ENCODE measurements at regions not wholly inside any gene's neighbourhood (a gene's known extent, or its start where the extent isn't known, plus 50 kb on each side); places are given as distances from the start of the nearest gene placed in this dataset.

GRCh38 chr1:38344716-38345115 is 298.1 kb upstream of the POU3F1 start:
- Histone ChIP-seq H3K4me3 (ENCODE audit: insufficient read depth, low read length, poor library complexity, severe bottlenecking) (no peak overlapping the region), H3K9me3 (ENCODE audit: insufficient read depth, low read length) (no peaks in the 10 kb centered on the region), H3K9me2 (replicated peaks; ENCODE audit: insufficient read depth, low read length) (no peaks in the 10 kb centered on the region), H3K79me2 (ENCODE audit: insufficient read depth, low read length) (no peaks in the 10 kb centered on the region), H2AFZ (ENCODE audit: low read depth, low read length, severe bottlenecking) (no peak overlapping the region), H3K4me2 (ENCODE audit: low read depth, low read length, poor library complexity, severe bottlenecking) (no peak overlapping the region), H3K9ac (ENCODE audit: low read length) (no peak overlapping the region), H3K27ac (ENCODE audit: low read depth, low read length) (no peak overlapping the region), H3K36me3 (ENCODE audit: low read length) (no peaks in the 10 kb centered on the region), H3K27me3 (ENCODE audit: low read length) (no peaks in the 10 kb centered on the region), H3F3A (ENCODE audit: insufficient read depth) (no peaks in the 10 kb centered on the region), H4K20me1 (ENCODE audit: low read depth, low read length) (no peaks in the 10 kb centered on the region)
- TF ChIP-seq, protein P1, sequence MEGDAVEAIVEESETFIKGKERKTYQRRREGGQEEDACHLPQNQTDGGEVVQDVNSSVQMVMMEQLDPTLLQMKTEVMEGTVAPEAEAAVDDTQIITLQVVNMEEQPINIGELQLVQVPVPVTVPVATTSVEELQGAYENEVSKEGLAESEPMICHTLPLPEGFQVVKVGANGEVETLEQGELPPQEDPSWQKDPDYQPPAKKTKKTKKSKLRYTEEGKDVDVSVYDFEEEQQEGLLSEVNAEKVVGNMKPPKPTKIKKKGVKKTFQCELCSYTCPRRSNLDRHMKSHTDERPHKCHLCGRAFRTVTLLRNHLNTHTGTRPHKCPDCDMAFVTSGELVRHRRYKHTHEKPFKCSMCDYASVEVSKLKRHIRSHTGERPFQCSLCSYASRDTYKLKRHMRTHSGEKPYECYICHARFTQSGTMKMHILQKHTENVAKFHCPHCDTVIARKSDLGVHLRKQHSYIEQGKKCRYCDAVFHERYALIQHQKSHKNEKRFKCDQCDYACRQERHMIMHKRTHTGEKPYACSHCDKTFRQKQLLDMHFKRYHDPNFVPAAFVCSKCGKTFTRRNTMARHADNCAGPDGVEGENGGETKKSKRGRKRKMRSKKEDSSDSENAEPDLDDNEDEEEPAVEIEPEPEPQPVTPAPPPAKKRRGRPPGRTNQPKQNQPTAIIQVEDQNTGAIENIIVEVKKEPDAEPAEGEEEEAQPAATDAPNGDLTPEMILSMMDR (IDR thresholded peaks at IDR 0.05; ENCODE audit: insufficient read depth, low read length, poor library complexity, severe bottlenecking): no peak
- no peak for TF ChIP-seq EZH2phosphoT487 (conservative IDR thresholded peaks at IDR 0.05; ENCODE audit: low read length)

- TF ChIP-seq, protein P1 (IDR thresholded peaks at IDR 0.05; ENCODE audit: insufficient read depth, low read length, poor library complexity, severe bottlenecking): no peak
- TF ChIP-seq EZH2phosphoT487 (conservative IDR thresholded peaks at IDR 0.05; ENCODE audit: low read length): no peak
- no peaks in the 10 kb centered on the region for H3K9me2 ChIP-seq (replicated peaks; ENCODE audit: insufficient read depth, low read length)
- H3K27me3 ChIP-seq (ENCODE audit: low read length): no peaks in the 10 kb centered on the region
- no peak overlapping the region for H3K4me3 ChIP-seq (ENCODE audit: insufficient read depth, low read length, poor library complexity, severe bottlenecking)
- no peak overlapping the region for H3K27ac ChIP-seq (ENCODE audit: low read depth, low read length)
- no peaks in the 10 kb centered on the region for H4K20me1 ChIP-seq (ENCODE audit: low read depth, low read length)
- H2AFZ ChIP-seq (ENCODE audit: low read depth, low read length, severe bottlenecking): no peak overlapping the region
- no peaks in the 10 kb centered on the region for H3F3A ChIP-seq (ENCODE audit: insufficient read depth)
- no peaks in the 10 kb centered on the region for H3K79me2 ChIP-seq (ENCODE audit: insufficient read depth, low read length)
- no peaks in the 10 kb centered on the region for H3K36me3 ChIP-seq (ENCODE audit: low read length)
- no peak overlapping the region for H3K9ac ChIP-seq (ENCODE audit: low read length)
- no peaks in the 10 kb centered on the region for H3K9me3 ChIP-seq (ENCODE audit: insufficient read depth, low read length)
- H3K4me2 ChIP-seq (ENCODE audit: low read depth, low read length, poor library complexity, severe bottlenecking): no peak overlapping the region
Observed at GRCh38 chr1:38341694-38342093, 295.1 kb upstream of the POU3F1 start.

DNA sequence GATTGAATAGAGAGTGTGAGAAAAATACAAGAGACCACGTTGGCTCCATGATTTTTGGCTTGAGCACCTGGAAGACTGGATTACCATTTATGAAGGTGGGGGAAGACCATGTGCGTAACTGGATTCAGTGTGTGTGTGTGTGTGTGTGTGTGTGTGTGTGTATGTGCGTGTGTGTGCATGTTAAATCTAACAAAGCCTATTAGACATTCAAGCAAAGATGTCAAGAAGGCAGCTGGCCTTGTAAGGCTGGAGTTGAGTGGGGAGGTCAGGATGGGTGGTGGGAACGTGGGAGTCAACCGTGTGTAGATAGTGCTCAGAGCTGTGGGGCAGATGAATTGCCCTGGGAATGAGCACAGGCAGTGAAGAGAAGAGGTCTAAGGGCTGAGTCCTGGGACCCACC is 293.8 kb upstream of the POU3F1 start:
- Histone ChIP-seq H3K27me3 (ENCODE audit: low read length) (no peaks in the 10 kb centered on the region), H3K36me3 (ENCODE audit: low read length) (no peaks in the 10 kb centered on the region), H3K9me2 (replicated peaks; ENCODE audit: insufficient read depth, low read length) (no peaks in the 10 kb centered on the region), H3K79me2 (ENCODE audit: insufficient read depth, low read length) (no peaks in the 10 kb centered on the region), H3F3A (ENCODE audit: insufficient read depth) (no peaks in the 10 kb centered on the region), H3K27ac (ENCODE audit: low read depth, low read length) (no peak overlapping the region), H4K20me1 (ENCODE audit: low read depth, low read length) (no peaks in the 10 kb centered on the region), H3K4me3 (ENCODE audit: insufficient read depth, low read length, poor library complexity, severe bottlenecking) (no peak overlapping the region), H3K4me2 (ENCODE audit: low read depth, low read length, poor library complexity, severe bottlenecking) (no peak overlapping the region), H3K9me3 (ENCODE audit: insufficient read depth, low read length) (no peaks in the 10 kb centered on the region), H3K9ac (ENCODE audit: low read length) (no peak overlapping the region), H2AFZ (ENCODE audit: low read depth, low read length, severe bottlenecking) (no peak overlapping the region)
- TF ChIP-seq, protein P1 (IDR thresholded peaks at IDR 0.05; ENCODE audit: insufficient read depth, low read length, poor library complexity, severe bottlenecking): no peak
- no peak for TF ChIP-seq EZH2phosphoT487 (conservative IDR thresholded peaks at IDR 0.05; ENCODE audit: low read length)
